Mesodermal cell (in vitro differentiated cells): ENCODE measurements at regions not wholly inside any gene's neighbourhood (a gene's known extent, or its start where the extent isn't known, plus 50 kb on each side); places are given as distances from the start of the nearest gene placed in this dataset.
A peak's percentile ranks its signal among the peaks of the same experiment; 100 is the strongest.

Experiments used
- H3K27ac ChIP-seq: 2 replicates; pipeline ENCODE4 v1.7.0; 2013; ENCODE audit warnings: mild to moderate bottlenecking, low read depth, low read length, moderate library complexity; ENCODE audit not compliant: severe bottlenecking
- H3K36me3 ChIP-seq: 2 replicates; pipeline ENCODE4 v1.7.1; 2013; ENCODE audit warnings: mild to moderate bottlenecking, low read length, moderate library complexity; ENCODE audit not compliant: control insufficient read depth, insufficient read depth
- H3K4me1 ChIP-seq: one replicate; pipeline ENCODE4 v1.7.1; 2013; ENCODE audit warnings: mild to moderate bottlenecking, low read length; ENCODE audit not compliant: insufficient read depth, control insufficient read depth, poor library complexity, severe bottlenecking
- H3K4me3 ChIP-seq: 2 replicates; pipeline ENCODE4 v1.7.0; 2013; ENCODE audit warnings: low read length, control low read depth, mild to moderate bottlenecking; ENCODE audit not compliant: insufficient read depth, poor library complexity, severe bottlenecking; ENCODE audit errors: extremely low read depth
- H3K9me3 ChIP-seq: 2 replicates; pipeline ENCODE4 v1.7.1; 2013; ENCODE audit warnings: mild to moderate bottlenecking, low read length, moderate library complexity; ENCODE audit not compliant: control insufficient read depth
- WGBS, 2 experiments: methylation state at CpG; one replicate each; pipeline ENCODE4 v1.1.5; 2013; ENCODE audit warnings: missing lambda C conversion rate in 2 of 2; ENCODE audit not compliant: insufficient coverage in 2 of 2; 5-methylcytosine and 5-hydroxymethylcytosine counted together

GRCh38 chr1:234971586-234972297, 156.9 kb downstream of the TOMM20 start:
- H3K36me3 ChIP-seq = no peaks in the 10 kb centered on the region
- peaks cover 69% of the 10 kb centered on the region for H3K4me1 ChIP-seq
- H3K4me3 ChIP-seq = no peak overlapping the region
- H3K27ac ChIP-seq = peak overlapping the region; percentile 93
- WGBS, 2 experiments = 87 to 93% methylated on average over 8 of the region's 9 CpGs
- H3K9me3 ChIP-seq = no peaks in the 10 kb centered on the region

DNA sequence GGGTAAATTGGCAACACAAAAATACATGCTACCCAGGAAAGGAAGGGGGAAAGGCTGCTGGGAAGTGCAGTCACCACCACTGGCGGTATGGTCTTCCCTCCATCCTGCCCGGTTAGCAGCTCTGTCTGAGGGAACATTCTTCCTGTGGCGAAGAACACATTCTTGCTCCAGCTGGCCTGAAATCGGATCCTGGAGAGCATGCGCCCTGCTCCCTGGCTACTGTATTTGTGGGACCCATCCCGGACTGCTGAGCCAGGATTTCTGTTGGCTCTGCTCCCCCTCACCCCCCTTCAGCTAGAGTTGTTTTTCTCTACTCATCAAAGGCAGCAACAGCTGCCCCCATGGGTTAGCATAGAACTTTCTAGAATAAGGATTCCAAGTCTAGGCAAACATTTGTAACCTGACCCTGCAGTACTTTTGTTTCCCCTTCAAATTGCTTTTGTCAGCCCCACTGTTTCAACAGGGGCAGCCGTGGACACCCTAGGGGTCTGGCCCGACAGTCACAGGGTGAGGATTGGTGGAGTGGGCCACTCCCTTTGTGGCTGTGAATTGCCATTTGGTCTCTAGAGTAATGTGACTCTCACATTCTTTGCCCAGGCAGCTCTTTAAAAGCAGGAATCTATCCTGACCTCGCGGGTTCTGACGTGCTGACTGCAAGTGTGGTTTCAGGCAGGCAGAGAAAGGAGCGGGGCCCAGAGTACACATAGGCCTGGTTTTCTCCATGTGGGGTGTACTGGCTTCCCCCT, 157.7 kb downstream of the TOMM20 start:
- 46 to 48% methylated on average over 6 to 12 of the region's 12 CpGs for WGBS, 2 experiments
- H3K4me3 ChIP-seq = no peak overlapping the region

DNA sequence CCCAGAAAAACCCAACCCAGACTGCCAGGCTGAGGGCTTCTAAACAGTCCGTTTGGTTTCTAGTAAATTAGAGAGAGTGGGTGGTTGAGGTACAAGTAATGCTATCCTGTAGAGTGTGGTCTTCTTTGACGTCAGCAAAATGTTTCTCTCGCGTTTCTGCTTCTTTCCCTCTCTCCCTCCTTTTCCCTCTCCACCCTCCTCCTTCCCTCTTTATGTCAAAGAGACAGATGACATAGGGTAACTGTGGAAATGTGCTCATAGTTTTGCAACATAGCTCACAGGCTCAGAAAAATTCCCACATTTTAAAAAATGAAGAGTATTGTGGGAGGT, 158.3 kb downstream of the TOMM20 start:
- Histone ChIP-seq H3K9me3 (no peaks in the 10 kb centered on the region), H3K36me3 (no peaks in the 10 kb centered on the region), H3K4me1 (peaks cover 55% of the 10 kb centered on the region), H3K4me3 (no peak overlapping the region), H3K27ac (peak overlapping the region; percentile 93)
- no CpG with 5 or more reads among the region's 4 CpGs for WGBS, 2 experiments

More for the DNA sequence above, 157.7 kb downstream of the TOMM20 start:
- Histone ChIP-seq H3K27ac (peak overlapping the region; percentile 93), H3K36me3 (no peaks in the 10 kb centered on the region), H3K9me3 (no peaks in the 10 kb centered on the region), H3K4me1 (peaks cover 60% of the 10 kb centered on the region)

DNA sequence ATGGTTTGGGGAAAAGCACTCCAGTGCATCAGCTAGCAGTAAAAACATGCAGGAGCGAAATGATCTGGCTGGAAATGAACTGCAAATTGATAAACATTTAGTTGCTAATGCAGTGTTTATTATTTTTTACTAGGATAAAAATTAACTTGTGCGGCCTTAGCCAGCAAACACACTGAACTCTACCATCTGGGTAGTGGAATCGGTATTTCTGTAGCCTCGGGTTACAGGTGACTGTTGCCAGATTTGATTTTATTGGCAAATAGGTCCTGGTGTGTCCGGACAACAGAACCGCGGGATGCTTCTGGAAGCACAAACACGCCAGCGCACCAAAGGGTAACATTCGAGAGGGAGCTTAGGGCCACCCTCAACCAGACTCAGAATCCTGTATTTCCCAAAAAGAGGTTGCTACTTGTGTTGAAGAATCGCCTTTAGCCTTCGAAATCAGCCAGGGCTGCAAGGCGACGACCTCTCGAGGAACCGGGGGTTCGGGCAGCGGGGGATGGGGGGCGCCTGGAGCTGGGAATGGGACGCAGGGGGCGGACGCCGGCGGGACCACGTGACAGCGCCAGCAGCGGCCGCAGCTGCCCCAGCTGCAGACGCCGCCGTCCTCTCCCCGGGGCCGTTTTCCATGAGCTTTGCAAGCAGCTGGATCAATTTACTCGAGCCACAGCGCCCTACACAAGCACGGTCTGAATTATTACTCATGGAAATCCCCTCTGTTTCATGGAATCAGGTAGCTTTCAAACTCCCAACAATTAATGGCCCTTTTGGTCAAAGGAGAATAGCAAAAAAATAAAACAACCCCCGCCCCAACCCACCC, 158.8 kb downstream of the TOMM20 start:
- Histone ChIP-seq H3K27ac (peak overlapping the region; percentile 93), H3K4me1 (peaks cover 50% of the 10 kb centered on the region), H3K4me3 (no peak overlapping the region), H3K9me3 (no peaks in the 10 kb centered on the region), H3K36me3 (no peaks in the 10 kb centered on the region)
- WGBS, 2 experiments = 14 to 17% methylated on average over 29 to 33 of the region's 37 CpGs

DNA sequence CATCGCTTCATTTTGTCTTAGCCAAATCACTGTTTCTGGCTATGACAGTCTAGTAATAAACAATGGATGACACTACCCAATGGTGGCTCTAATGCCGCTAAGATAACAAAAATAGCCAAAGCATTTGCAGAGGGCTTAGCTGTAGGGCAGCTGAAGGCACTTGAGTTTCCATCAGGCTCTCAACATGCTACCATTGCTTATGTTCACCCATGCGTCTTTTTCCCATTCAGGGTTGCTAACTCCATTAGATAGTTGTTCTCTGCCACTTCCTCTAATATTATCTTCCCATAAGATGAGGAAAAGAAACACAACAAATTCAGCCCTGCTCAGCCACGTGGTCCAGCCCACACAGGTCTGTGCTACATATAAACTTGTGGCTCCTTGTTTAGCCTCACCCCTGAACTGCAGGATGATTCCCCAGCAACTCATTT, 159.6 kb downstream of the TOMM20 start:
- Histone ChIP-seq H3K4me1 (peaks cover 46% of the 10 kb centered on the region), H3K9me3 (no peaks in the 10 kb centered on the region), H3K27ac (no peak overlapping the region), H3K36me3 (no peaks in the 10 kb centered on the region), H3K4me3 (no peak overlapping the region)
- 86 to 87% methylated on average over 3 of the region's 4 CpGs for WGBS, 2 experiments

DNA sequence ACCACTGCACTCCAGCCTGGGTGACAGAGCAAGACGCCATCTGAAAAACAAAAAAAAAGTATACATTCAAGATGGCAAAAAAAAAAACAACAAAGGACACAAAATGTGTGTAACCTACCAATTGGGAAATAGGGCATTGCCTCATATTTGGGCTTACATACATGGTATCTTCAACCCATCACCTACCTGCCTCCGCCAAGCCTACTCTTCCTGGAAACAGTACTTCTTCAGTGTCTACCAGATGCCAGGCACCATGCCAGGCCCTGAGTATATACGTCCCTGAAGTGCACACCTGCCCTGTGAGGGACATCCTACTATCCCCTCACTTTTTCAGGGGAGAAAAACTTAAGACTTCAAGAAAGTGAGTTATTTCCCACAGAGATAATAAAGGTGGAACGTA, 160.2 kb downstream of the TOMM20 start:
- Histone ChIP-seq H3K9me3 (no peaks in the 10 kb centered on the region), H3K4me1 (peaks cover 47% of the 10 kb centered on the region), H3K27ac (no peak overlapping the region), H3K36me3 (no peaks in the 10 kb centered on the region), H3K4me3 (no peak overlapping the region)
- 100% methylated on average over 3 of the region's 4 CpGs for WGBS, 2 experiments

- 93 to 95% methylated on average over 7 to 13 of the region's 13 CpGs for WGBS, 2 experiments
- Histone ChIP-seq H3K9me3 (no peaks in the 10 kb centered on the region), H3K4me1 (peaks cover 53% of the 10 kb centered on the region), H3K36me3 (no peaks in the 10 kb centered on the region), H3K4me3 (no peak overlapping the region), H3K27ac (no peak overlapping the region)
These were observed 161.5 kb downstream of the TOMM20 start for GRCh38 chr1:234967121-234967520.

DNA sequence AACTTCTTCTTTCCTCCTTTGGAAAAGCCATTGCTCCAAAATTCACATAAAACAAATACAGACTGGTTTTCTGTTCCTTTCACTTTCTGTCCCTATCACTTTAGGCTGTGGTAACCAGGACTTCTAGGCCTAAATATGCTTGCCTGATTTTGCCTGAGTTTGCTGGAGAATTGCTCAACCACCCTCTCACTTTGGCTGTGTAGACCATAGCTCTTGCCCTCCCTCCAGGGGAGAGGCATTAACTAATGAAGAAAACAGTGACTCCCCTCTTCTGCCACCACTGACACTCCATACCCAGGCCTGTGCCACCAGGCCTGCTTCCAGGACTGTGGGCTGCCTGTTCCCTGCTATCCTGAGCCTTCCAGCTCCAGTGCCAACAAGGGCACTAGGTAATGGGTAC, 163.5 kb downstream of the TOMM20 start:
- no peaks in the 10 kb centered on the region for H3K36me3 ChIP-seq
- no peak overlapping the region for H3K27ac ChIP-seq
- no peaks in the 10 kb centered on the region for H3K9me3 ChIP-seq
- H3K4me1 ChIP-seq = peaks cover 48% of the 10 kb centered on the region
- no peak overlapping the region for H3K4me3 ChIP-seq

DNA sequence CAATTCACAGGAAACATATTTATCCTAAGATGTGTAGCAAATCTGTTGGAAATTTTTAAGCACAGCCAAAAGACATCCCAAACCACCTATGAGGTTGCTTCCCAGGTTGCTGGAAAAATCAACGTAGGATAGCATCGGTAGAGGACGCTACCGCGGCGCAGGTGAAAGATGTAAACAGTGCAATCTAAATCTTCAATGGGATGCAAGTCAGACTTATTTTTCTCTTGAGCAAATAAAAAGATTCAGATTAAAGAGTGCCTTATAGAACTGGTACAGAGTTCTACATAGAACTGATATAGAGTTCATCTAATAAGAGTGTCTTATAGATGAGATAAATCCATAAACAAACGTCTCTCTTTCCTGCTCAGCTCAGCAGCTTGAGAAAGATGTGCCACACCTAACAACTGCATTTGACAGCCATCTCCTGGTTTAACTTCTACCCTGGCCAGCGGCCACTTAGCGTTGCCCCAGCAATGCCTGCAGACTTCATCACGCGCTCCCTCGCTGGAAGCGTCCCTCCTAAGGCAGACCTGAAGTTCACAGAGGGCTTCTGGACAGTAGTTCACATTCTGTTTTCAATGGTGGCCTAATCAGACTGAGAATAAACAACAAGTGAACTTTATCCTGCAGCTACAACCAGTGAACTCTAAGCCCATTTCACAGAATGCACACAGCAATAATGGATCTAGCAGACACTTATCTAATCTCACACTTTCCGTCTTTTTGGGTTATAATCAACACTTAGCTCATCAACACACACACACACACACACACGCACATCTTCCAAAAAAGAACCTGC, 164.5 kb downstream of the TOMM20 start:
- Histone ChIP-seq H3K27ac (no peak overlapping the region), H3K4me1 (peaks cover 44% of the 10 kb centered on the region), H3K36me3 (no peaks in the 10 kb centered on the region), H3K4me3 (no peak overlapping the region), H3K9me3 (no peaks in the 10 kb centered on the region)
- 92 to 95% methylated on average over 7 to 12 of the region's 15 CpGs for WGBS, 2 experiments

GRCh38 chr1:234963180-234963903, 165.3 kb downstream of the TOMM20 start:
- 95 to 98% methylated on average over 7 to 12 of the region's 15 CpGs for WGBS, 2 experiments
- Histone ChIP-seq H3K27ac (peak overlapping the region; percentile 69), H3K4me3 (no peak overlapping the region), H3K36me3 (no peaks in the 10 kb centered on the region), H3K9me3 (no peaks in the 10 kb centered on the region), H3K4me1 (peaks cover 51% of the 10 kb centered on the region)
